ENCODE measurements at regions not wholly inside any gene's neighbourhood (a gene's known extent, or its start where the extent isn't known, plus 50 kb on each side); places are given as distances from the start of the nearest gene placed in this dataset.

GRCh38 chr6:141307309-141307998, 825.3 kb upstream of the GJE1 start (continued):
- TF ChIP-seq, protein P1, sequence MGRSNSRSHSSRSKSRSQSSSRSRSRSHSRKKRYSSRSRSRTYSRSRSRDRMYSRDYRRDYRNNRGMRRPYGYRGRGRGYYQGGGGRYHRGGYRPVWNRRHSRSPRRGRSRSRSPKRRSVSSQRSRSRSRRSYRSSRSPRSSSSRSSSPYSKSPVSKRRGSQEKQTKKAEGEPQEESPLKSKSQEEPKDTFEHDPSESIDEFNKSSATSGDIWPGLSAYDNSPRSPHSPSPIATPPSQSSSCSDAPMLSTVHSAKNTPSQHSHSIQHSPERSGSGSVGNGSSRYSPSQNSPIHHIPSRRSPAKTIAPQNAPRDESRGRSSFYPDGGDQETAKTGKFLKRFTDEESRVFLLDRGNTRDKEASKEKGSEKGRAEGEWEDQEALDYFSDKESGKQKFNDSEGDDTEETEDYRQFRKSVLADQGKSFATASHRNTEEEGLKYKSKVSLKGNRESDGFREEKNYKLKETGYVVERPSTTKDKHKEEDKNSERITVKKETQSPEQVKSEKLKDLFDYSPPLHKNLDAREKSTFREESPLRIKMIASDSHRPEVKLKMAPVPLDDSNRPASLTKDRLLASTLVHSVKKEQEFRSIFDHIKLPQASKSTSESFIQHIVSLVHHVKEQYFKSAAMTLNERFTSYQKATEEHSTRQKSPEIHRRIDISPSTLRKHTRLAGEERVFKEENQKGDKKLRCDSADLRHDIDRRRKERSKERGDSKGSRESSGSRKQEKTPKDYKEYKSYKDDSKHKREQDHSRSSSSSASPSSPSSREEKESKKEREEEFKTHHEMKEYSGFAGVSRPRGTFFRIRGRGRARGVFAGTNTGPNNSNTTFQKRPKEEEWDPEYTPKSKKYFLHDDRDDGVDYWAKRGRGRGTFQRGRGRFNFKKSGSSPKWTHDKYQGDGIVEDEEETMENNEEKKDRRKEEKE (IDR thresholded peaks at IDR 0.05; ENCODE audit: borderline replicate concordance in 1 of 2, control insufficient read depth in 1 of 2, low read depth in 2 of 2, low read length in 1 of 2), result no peak
- TF ChIP-seq TBL1XR1 (IDR thresholded peaks at IDR 0.05; ENCODE audit: low read length in 2 of 2), result no peak

DNA sequence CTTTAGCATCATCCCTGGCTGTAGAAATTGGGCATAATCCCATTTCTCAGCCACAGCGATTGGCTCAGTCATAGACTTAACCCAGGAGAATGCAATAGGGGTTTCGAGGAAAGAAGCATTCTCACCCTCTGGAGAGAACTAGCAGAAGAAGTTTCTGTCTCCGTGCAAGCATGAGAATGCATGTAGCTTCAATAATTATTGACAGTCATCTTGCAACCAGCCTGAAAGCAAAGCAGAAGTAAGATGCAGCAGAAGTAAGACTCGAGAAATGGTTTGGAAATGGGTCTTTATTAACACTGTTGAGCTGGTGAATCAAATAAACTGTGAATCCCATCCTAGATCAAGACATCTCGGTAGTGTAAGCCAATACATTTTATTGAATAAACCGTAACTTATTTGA, 828.8 kb upstream of the GJE1 start:
- no peak overlapping the region for H3K27ac ChIP-seq (ENCODE audit: extremely low read depth, low read depth, low read length)
- in situ Hi-C loops (cut with MboI), result no loop called here

More for the DNA sequence above, 828.8 kb upstream of the GJE1 start:
- 2% methylated on average over 6 of the region's 6 CpGs for WGBS (ENCODE audit: insufficient coverage, low coverage, missing lambda C conversion rate)
- no peak overlapping the region for H3K4me2 ChIP-seq (ENCODE audit: insufficient read depth, low read length)
- intact Hi-C loops (cut with micrococcal nuclease), result no loop called here
- ATAC-seq (no peak), DNase-seq (ENCODE audit: extremely low read depth in 1 of 4, low spot score in 3 of 4) (no peak), FAIRE-seq (no peak)
- no peaks in the 10 kb centered on the region for H4K20me1 ChIP-seq (replicated peaks; ENCODE audit: control insufficient read depth, insufficient read depth, low read length)
- no peaks in the 10 kb centered on the region for H3K9me3 ChIP-seq (replicated peaks; ENCODE audit: control insufficient read depth, insufficient read depth, low read depth, low read length)
- ChIA-PET POLR2A (no interaction called here), CTCF (ENCODE audit: low intra/inter-chr PET ratio) (no interaction called here)
- H3K9ac ChIP-seq (ENCODE audit: insufficient read depth in 1 of 2, low read depth in 2 of 2, low read length in 2 of 2), result no peak overlapping the region
- no peaks in the 10 kb centered on the region for H3K36me3 ChIP-seq (ENCODE audit: control insufficient read depth, insufficient read depth, low read length)
- H3K79me2 ChIP-seq (ENCODE audit: control insufficient read depth, insufficient read depth, low read length), result no peaks in the 10 kb centered on the region
- H2AFZ ChIP-seq (ENCODE audit: low read depth, low read length), result no peak overlapping the region
- H3K4me3 ChIP-seq, result no peak overlapping the region
- BruUV-seq (replicated peaks), result no TSS peak
- H3K9me1 ChIP-seq (ENCODE audit: control insufficient read depth, insufficient read depth, low read length), result no peaks in the 10 kb centered on the region
- TF ChIP-seq NR2F6 (CRISPR knock-in tag; IDR thresholded peaks at IDR 0.05) (no peak), SMAD1 (IDR thresholded peaks at IDR 0.05; ENCODE audit: low read depth, low read length, partially characterized antibody) (no peak), PHF8 (IDR thresholded peaks at IDR 0.05; ENCODE audit: borderline replicate concordance, low read length) (no peak), PTTG1 (tag; IDR thresholded peaks at IDR 0.05; ENCODE audit: low read depth) (no peak), FOXP1 (CRISPR knock-in tag; IDR thresholded peaks at IDR 0.05) (no peak)
- H3K27me3 ChIP-seq (ENCODE audit: control insufficient read depth in 2 of 2, insufficient read depth in 2 of 2, low read length in 2 of 2), result no peaks in the 10 kb centered on the region
- H3K4me1 ChIP-seq (replicated peaks in 1 of 2; ENCODE audit: control insufficient read depth in 2 of 2, insufficient read depth in 2 of 2, low read length in 2 of 2), result no peaks in the 10 kb centered on the region

Measured in K562 (cell line).